ENCODE measurements at regions not wholly inside any gene's neighbourhood (a gene's known extent, or its start where the extent isn't known, plus 50 kb on each side); places are given as distances from the start of the nearest gene placed in this dataset.

GRCh38 chr5:56591081-56591480 is 224.3 kb upstream of the MAP3K1 start:
- Histone ChIP-seq H2AFZ (ENCODE audit: low read depth, low read length) (no peak overlapping the region), H4K20me1 (replicated peaks; ENCODE audit: control insufficient read depth, insufficient read depth, low read length) (no peaks in the 10 kb centered on the region), H3K4me3 (no peak overlapping the region), H3K79me2 (ENCODE audit: control insufficient read depth, insufficient read depth, low read length) (no peaks in the 10 kb centered on the region), H3K9ac (ENCODE audit: insufficient read depth in 1 of 2, low read depth in 2 of 2, low read length in 2 of 2) (no peak overlapping the region), H3K27me3 (ENCODE audit: control insufficient read depth in 2 of 2, insufficient read depth in 2 of 2, low read length in 2 of 2) (peaks cover 3 to 41% of the 10 kb centered on the region in 2 experiments; a peak in 4 of 5 replicates), H3K9me1 (ENCODE audit: control insufficient read depth, insufficient read depth, low read length) (no peaks in the 10 kb centered on the region), H3K4me1 (replicated peaks in 1 of 2; ENCODE audit: control insufficient read depth in 2 of 2, insufficient read depth in 2 of 2, low read length in 2 of 2) (no peaks in the 10 kb centered on the region), H3K27ac (ENCODE audit: extremely low read depth, low read depth, low read length) (no peak overlapping the region), H3K36me3 (ENCODE audit: control insufficient read depth, insufficient read depth, low read length) (no peaks in the 10 kb centered on the region), H3K9me3 (replicated peaks; ENCODE audit: control insufficient read depth, insufficient read depth, low read depth, low read length) (no peaks in the 10 kb centered on the region), H3K4me2 (ENCODE audit: insufficient read depth, low read length) (no peak overlapping the region)
- no peak for ATAC-seq
- TF ChIP-seq SUPT5H (IDR thresholded peaks at IDR 0.05) (no peak), RAD21 (CRISPR knock-in tag; conservative IDR thresholded peaks at IDR 0.05 in 1 of 2, IDR thresholded peaks at IDR 0.05 in 1 of 2) (no peak), TAF7 (tag; IDR thresholded peaks at IDR 0.05) (no peak), HDAC1 (IDR thresholded peaks at IDR 0.05) (no peak), PCBP2 (IDR thresholded peaks at IDR 0.05; ENCODE audit: low read depth, low read length, poor library complexity, severe bottlenecking) (no peak), BCOR (IDR thresholded peaks at IDR 0.05) (no peak), ZFP36 (IDR thresholded peaks at IDR 0.05; ENCODE audit: low read depth, low read length, partially characterized antibody) (peak; percentile 96), SIRT6 (IDR thresholded peaks at IDR 0.05; ENCODE audit: low read depth, low read length) (no peak), RBM25 (IDR thresholded peaks at IDR 0.05; ENCODE audit: low read depth, low read length, severe bottlenecking) (peak; percentile 88), SREBF1 (IDR thresholded peaks at IDR 0.05; ENCODE audit: borderline replicate concordance, low read depth, low read length) (no peak), ZNF431 (CRISPR knock-in tag; IDR thresholded peaks at IDR 0.05) (no peak), FOXJ3 (CRISPR knock-in tag; IDR thresholded peaks at IDR 0.05) (no peak), FOXA1 (IDR thresholded peaks at IDR 0.05; ENCODE audit: borderline replicate concordance) (no peak), ETV5 (CRISPR knock-in tag; IDR thresholded peaks at IDR 0.05; ENCODE audit: low read depth) (no peak)
- CTCF ChIA-PET (ENCODE audit: low intra/inter-chr PET ratio) = no interaction called here
- intact Hi-C loops (cut with micrococcal nuclease) (no loop called here), in situ Hi-C loops (cut with MboI) (no loop called here)
- WGBS (ENCODE audit: insufficient coverage, low coverage, missing lambda C conversion rate) = 17% methylated on average over 5 of the region's 5 CpGs
- no TSS peak for BruUV-seq (replicated peaks)
- FAIRE-seq = no peak
- POLR2A ChIA-PET = interaction anchor here (0.6 kb wide), 1 partner anchor 289 kb away, joined by 3 read pairs; no protein-coding TSS in a partner anchor
- DNase-seq (ENCODE audit: extremely low read depth in 1 of 4, low spot score in 3 of 4) = no peak

Measured in K562 (cell line).